NCI-H2171 (cell line): ENCODE measurements at regions not wholly inside any gene's neighbourhood (a gene's known extent, or its start where the extent isn't known, plus 50 kb on each side); places are given as distances from the start of the nearest gene placed in this dataset.
"Not testable (repeated sequence)": the region's sequence is repeated elsewhere in the genome, so short reads cannot be mapped to it uniquely, and the experiment has no call there.

Source experiments
- DNase-seq: peaks from one replicate; lab custom pipeline; 2025; lab: John Stamatoyannopoulos, UW

DNA sequence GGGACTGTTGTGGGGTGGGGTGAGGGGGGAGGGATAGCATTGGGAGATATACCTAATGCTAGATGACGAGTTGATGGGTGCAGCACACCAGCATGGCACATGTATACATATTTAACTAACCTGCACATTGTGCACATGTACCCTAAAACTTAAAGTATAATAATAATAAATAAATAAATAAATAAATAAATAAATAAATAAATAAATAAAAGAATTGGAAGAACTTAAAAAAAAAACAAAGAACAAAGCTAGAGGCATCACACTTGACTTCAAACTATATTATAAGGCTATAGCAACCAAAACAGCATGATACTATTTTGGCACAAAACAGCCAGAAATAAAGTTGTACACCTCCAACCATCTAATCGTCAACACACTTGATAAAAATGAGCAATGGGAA, 106.5 kb upstream of the NDST3 start:
- not testable (repeated sequence) for DNase-seq

DNA sequence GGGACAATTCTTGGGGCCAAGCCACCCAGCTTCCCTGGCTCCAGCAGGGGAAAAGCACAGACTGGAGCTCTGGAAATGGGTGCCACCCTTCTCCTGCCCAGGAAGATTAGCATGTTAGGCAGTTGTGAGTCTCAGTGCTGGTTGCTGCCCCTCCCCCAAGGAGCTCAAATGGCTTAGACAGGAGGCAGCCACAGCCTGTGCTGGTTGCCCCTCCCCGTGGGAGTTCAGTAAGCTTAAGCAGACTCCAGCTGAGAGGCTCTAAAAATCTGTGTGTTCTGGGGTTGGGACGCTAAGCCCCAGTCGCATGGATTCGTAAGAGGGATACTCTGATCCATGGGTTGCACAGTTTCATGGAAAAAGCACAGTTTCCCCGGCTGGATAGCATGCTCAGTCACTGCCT, 92.7 kb upstream of the NDST3 start:
- DNase-seq: no peak

DNA sequence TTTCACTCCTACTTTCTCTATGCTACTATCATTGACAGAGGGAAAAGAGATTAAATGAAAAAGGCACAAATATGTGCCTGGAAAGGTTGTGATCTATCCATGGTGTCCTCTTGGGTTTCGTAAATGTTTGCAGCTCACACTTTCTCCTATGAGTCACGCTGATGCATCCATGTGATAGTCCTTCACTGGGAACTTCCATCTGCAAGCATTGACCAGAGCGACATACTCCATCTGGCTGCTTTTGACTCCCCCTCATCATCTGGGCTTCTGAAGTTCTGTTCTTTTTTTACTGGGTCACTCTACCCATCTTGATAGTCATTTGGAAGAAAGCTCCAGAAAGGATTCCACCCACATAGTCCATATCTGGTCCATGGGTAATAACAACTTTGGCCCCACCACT, 84.7 kb upstream of the NDST3 start:
- no peak for DNase-seq

DNA sequence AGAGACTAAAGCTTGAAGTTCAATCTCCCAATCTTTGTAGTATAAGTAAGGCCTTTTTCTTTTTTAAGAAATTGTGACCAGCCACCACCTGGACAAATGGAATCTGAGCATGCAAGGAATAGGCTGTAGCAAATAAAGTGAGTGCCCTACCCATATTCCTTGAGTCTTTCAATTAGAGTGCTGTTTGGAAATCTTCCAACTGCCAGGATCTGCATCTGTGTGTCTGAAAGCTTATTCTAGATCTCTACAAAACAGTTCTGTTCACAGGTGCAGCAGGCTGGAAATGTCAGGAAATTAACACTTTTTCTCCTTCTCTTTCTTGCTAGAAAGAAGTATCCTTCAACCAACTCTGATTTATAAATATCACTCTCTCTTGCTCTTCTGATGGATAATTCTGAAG, 76.7 kb upstream of the NDST3 start:
- DNase-seq: peak; percentile 8

DNA sequence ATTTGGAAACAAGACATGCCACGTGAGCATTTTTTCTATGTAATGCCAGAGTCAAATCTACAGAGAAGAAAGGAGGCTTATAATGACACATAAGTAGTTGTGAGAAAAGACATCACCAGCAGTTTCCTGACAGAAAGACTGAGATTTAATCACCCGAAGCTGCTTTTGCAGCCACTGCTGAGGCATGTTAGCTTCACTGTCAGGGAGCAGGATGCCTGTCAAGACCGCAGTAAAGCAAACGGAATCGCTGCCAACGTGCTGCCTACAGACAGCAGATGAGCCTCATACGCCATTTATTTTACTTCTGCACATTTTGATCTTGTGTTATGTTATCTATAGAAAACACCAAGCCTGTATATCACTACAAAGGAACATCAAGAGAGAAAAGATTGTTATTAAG, 68.7 kb upstream of the NDST3 start:
- no peak for DNase-seq

DNA sequence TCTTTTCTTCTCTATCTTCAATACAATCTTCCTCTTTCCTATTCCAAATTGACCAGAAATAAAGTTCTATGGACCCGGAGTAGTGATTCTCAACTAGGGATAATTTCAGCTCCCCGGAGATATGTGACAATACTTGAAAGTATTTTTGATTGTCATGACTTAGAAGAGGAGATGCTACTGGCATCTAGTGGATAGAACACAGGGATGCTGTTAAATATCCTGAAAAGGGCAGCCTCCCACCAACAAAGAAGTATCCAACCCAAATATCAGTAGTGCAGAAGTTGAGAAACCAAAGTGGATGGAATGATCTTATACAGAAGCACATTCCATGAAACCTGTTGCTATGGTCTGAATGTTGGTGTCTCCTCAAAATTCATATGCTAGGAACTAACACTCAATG, 65.7 kb upstream of the NDST3 start:
- no peak for DNase-seq

DNA sequence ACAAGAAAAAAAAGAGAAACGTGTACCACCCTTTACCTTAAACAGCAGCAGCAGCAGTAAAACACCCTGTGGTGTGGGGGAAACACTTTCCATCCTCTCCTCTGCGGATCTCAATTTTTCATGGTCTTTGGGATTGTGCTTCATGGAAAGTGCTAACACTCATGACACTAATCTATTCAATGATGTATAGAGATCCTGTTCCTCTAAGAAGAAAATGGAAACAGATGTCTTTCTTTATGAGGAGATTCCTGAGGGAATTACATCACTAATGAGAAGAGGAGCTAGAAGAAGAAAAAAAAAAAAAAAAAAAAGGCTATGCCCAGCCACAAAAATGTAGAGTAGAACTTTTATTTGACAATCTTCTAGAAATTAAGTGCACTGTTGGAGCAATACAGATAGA, 62.9 kb upstream of the NDST3 start:
- peak; percentile 58 for DNase-seq

DNA sequence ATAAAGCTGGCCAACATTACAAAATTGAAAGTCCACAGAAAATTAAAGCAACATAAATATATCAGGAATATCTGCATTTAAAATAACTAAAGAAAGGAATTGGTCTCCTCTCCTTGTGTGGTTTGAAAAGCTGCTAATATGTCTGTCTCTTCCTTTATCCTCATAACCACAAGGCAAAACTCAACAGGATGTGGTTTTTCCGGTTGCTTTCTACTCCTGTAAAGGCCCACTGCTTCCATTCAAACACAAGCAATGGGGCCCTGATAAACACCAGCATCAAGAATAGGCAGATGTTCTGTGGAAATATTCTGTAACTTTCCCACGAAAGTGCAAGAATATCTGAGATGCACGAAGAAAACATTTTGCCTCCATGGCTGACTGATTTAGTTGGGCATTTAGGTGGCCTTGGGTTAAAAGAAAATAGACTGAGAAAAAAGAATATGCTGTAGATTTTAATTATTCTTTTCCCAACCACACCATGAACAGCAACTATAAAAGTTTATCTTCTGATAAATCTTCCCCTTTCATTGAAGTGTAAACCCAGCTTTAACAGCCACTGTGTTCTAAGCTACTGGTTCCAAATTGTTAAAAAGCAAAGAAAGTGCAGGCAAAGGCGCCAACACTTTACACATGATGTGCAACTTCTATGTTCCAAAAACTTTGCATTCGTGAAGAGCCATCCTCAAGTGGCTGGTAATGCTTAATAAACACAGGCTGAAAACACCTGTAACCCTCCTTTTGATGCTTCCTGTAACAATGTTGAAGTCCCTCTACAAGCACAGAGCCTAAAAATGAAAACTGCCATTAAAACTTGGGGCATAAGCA, 50.5 kb upstream of the NDST3 start:
- DNase-seq: no peak

DNA sequence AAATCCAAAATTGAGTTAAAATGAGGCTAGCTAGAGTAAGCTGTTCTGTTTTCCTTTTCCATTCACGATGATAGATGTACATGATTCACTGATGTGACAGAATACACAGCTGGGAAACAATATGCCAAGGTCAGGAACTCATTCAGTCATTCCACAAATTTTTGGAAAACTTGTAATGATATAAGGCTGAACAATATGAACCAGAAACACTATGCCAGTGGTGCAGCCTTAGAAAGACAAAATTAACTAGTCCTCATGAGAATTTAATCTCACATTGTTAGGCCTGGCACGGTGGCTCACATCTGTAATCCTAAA, 50.0 kb upstream of the NDST3 start:
- DNase-seq: no peak
